ENCODE measurements at regions not wholly inside any gene's neighbourhood (a gene's known extent, or its start where the extent isn't known, plus 50 kb on each side); places are given as distances from the start of the nearest gene placed in this dataset.

GRCh38 chr2:62566847-62567246 is 60.9 kb upstream of the TMEM17 start:
- TF ChIP-seq CTCF (conservative IDR thresholded peaks at IDR 0.05; ENCODE audit: low read depth, low read length) (no peak), EZH2 (IDR thresholded peaks at IDR 0.05; ENCODE audit: borderline replicate concordance, low read depth, low read length, poor library complexity, severe bottlenecking) (no peak)

All from A673 (cell line).